Neural progenitor cell (in vitro differentiated cells): ENCODE measurements at regions not wholly inside any gene's neighbourhood (a gene's known extent, or its start where the extent isn't known, plus 50 kb on each side); places are given as distances from the start of the nearest gene placed in this dataset.

Source experiments
- CTCF ChIP-seq: fragments of 200-600 bp; sonication (generic); IDR thresholded peaks from 2 replicates; pipeline ENCODE4 v1.5.1; 2017; ENCODE audit warnings: antibody characterized with exemption, mild to moderate bottlenecking
- EZH2 ChIP-seq: fragments of 200-600 bp; sonication (generic); IDR thresholded peaks from 2 replicates; pipeline ENCODE4 v1.6.1; 2017; ENCODE audit warnings: antibody characterized with exemption, mild to moderate bottlenecking, moderate library complexity
- EZH2phosphoT487 ChIP-seq: fragments of 200-600 bp; sonication (generic); IDR thresholded peaks from 2 replicates; pipeline ENCODE4 v1.6.1; 2017; ENCODE audit warnings: antibody characterized with exemption

DNA sequence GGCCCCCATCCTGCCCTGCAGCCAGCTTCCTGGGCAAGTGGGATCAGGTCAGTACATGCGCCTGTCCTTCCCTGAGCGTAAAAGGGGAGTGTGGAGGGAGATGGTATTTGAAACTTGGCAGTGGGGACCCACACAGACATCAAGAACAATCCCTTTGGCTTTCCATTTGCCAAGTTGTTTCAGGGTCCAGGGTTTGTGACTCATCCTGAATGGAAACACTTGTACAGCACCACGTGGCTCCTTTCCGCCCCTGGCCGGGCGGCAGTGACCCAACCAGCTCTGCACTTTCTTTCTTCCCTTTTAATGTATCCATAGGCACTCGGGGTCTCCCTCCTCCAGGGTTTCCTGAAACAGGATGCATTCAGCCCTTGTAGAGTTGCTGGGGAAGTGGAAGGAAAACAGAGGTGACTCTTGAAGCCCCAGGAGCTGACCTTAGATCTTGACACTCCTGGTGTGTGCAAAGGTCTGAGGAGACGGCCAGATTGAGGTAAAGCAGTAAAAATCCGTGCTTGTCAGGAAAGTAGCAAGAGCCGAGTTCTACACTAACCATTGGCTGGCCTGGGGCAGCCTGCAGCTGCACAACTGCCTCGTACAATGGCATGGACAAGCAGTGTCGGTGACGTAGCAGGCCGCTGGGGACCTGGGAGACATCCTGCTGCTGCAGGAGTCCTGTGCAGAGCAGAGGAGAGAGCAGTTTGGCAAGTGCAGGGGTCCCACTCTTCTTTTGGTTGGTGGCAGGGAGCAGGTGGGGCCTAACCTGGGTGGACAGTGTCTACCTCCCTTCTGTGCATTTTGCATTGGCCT lies 189.8 kb downstream of the SNX19 start:
- TF ChIP-seq CTCF (no peak), EZH2 (no peak), EZH2phosphoT487 (no peak)
